GM18519 (cell line): ENCODE measurements at regions not wholly inside any gene's neighbourhood (a gene's known extent, or its start where the extent isn't known, plus 50 kb on each side); places are given as distances from the start of the nearest gene placed in this dataset.
"Not testable (repeated sequence)": the region's sequence is repeated elsewhere in the genome, so short reads cannot be mapped to it uniquely, and the experiment has no call there.

Source experiments
- ATAC-seq: cut with Tn5 transposase; IDR thresholded peaks from one replicate; pipeline ENCODE4 v1.9.1; 2021; ENCODE audit warnings: mild to moderate bottlenecking, moderate library complexity; ENCODE audit not compliant: unreplicated experiment, low FRiP score

GRCh38 chr6:40661726-40662125, 74.6 kb upstream of the LRFN2 start:
- ATAC-seq = no peak

- not testable (repeated sequence) for ATAC-seq
Measured at GRCh38 chr6:40656772-40657171, 69.6 kb upstream of the LRFN2 start.

GRCh38 chr6:40654828-40655227, 67.7 kb upstream of the LRFN2 start:
- no peak for ATAC-seq

- no peak for ATAC-seq
Measured at GRCh38 chr6:40645043-40645442, 57.9 kb upstream of the LRFN2 start.

- ATAC-seq = no peak
Measured at GRCh38 chr6:40642837-40643236, 55.7 kb upstream of the LRFN2 start.

GRCh38 chr6:40642190-40642589, 55.0 kb upstream of the LRFN2 start:
- ATAC-seq = no peak

GRCh38 chr6:40640599-40641227, 53.5 kb upstream of the LRFN2 start:
- no peak for ATAC-seq
